ENCODE measurements at regions not wholly inside any gene's neighbourhood (a gene's known extent, or its start where the extent isn't known, plus 50 kb on each side); places are given as distances from the start of the nearest gene placed in this dataset.

- TF ChIP-seq EZH2phosphoT487 (IDR thresholded peaks at IDR 0.05; ENCODE audit: borderline replicate concordance, low read length) (no peak), EZH2 (IDR thresholded peaks at IDR 0.05; ENCODE audit: low read length, unreplicated experiment) (no peak), CTCF (conservative IDR thresholded peaks at IDR 0.05; ENCODE audit: low read depth, low read length) (no peak)
Observed at GRCh38 chr21:43301409-43302061, 125.4 kb downstream of the SIK1 start.
